ENCODE measurements at regions not wholly inside any gene's neighbourhood (a gene's known extent, or its start where the extent isn't known, plus 50 kb on each side); places are given as distances from the start of the nearest gene placed in this dataset.
"Not testable (repeated sequence)": the region's sequence is repeated elsewhere in the genome, so short reads cannot be mapped to it uniquely, and the experiment has no call there.

DNA sequence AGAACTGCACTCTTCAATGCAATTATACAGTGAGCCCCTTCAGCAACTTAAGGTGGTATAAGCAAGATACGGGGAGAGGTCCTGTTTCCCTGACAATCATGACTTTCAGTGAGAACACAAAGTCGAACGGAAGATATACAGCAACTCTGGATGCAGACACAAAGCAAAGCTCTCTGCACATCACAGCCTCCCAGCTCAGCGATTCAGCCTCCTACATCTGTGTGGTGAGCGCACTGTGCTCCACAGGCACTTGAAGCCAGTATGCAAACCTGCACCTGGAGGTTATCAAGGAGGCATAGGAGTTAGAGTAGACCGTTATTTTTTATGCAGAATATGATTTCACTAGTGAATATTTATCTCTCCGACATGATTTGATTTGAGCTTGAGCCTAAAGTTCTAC is 152.2 kb upstream of the OR4E1 start:
- no peak for DNase-seq (ENCODE audit: low read depth in 2 of 2)

DNA sequence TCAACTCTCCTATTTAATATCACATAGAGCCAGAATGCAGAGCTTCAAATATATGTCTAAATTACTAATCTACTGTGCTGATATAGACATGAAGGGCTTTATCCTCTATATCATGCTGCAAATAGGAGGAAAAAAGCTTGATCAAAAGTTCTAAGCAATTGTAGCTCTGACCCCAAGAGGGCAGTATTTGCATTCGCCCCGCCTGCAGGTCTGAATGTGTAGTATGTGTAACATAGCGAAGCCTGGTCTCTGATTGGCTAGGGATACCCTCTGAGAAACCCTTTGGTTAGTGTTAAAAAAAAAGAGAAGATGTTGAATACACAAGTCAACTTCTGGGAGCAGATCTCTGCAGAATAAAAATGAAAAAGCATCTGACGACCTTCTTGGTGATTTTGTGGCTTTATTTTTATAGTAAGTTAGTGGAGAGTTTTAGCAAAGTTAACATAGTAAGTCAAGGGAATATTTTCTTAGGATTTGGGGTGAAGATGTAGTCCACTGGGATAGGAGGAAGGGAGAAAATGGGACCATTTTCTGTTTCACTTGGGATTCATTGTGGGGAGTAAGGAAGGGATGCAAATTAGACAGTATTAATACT is 151.6 kb upstream of the OR4E1 start:
- no peak for DNase-seq (ENCODE audit: low read depth in 2 of 2)

GRCh38 chr14:21822109-21822508 is 148.5 kb upstream of the OR4E1 start:
- DNase-seq (ENCODE audit: low read depth in 2 of 2): no peak

GRCh38 chr14:21820631-21821030 is 147.0 kb upstream of the OR4E1 start:
- DNase-seq (ENCODE audit: low read depth in 2 of 2): no peak

DNA sequence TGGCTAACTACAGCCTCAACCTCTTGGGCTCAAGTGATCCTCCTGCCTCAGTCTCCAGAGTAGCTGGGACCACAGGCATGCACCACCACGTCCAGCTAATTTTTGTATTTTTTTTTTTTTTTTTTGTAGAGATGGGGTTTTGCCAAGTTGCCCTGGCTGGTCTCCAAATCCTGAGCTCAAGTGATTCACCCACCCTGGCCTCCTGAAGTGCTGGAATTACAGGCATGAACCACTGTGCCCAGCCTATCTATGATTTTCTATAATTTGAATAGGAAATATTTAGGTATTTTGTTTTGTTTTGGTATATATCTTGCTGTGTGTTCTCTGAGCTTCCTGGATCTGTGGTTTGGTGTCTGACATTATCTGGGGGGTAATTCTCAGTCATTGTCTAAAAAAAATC is 146.3 kb upstream of the OR4E1 start:
- not testable (repeated sequence) for DNase-seq (ENCODE audit: low read depth in 2 of 2)

DNA sequence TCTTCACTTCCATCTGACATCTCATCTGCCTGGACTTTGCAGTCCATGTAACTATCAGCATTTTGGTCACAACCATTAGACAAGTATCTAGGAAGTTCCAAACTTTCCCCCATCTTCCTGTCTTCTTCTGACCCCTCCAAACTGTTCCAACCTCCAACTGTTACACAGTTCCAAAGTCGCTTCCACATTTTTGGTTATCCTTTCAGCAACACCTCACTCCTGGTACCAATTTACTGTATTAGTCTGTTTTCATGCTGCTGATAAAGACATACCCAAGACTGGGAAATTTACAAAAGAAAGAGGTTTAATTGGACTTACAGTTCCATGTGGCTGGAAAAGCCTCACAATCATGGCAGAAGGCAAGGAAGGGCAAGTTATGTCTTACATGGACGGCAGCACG is 143.4 kb upstream of the OR4E1 start:
- DNase-seq (ENCODE audit: low read depth in 2 of 2): not testable (repeated sequence)

DNA sequence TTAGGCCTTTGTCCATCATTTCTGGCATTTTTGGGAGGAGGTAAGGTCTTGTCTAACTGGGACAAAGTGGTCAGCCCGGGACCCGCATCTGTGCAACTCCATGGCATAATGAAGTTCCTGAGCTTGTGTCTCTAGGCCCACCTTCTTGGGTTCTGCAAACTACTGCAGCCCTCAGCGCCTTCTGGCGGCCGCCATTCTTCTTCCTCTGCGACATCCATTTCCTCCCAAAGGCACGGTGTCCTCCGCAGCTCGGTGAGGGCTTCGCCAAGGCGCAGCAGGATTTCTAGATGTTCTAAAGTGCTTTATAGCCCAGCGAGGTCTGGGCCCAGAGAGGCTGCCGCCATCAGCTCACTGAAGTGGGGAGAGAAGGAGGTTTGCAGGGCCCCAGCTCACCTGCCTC is 134.4 kb upstream of the OR4E1 start:
- DNase-seq (ENCODE audit: low read depth in 2 of 2): no peak

DNA sequence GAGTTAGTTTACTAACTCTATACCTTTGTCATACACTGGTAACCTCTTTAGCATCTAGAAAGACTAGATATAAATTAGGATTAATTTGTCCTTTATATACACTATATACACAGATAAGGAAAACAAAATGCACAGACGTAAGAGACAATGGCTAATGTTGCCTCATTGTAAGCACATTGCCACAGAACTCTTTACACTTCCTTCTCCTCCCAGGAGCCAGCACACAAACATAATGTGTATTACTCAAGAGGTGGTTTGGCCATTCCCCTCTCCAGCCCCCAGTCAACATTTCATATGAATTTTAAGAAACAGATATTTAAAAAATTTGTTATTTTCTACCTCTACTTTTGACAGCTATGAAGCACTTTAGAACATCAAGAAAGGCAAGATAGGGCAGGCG is 131.4 kb upstream of the OR4E1 start:
- DNase-seq (ENCODE audit: low read depth in 2 of 2): no peak

DNA sequence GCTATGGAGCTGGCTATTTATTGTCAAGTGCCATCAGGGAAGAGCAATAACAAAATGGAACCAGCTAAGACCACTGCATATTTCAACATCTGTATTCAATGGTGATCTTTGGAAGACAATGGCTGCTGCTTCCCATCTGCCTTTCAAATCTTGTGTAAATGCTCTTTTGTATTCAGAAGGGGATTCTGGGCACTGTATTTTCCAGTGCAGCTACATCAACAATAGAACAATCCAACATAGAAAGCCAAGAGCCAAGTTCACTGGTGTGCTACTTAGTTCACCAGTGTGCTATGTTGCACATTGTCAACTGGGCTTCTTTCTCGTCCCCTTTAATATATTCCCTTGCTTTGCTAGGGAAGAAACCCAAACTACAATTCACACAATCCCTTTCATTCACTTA is 128.8 kb upstream of the OR4E1 start:
- DNase-seq (ENCODE audit: low read depth in 2 of 2): no peak

- DNase-seq (ENCODE audit: low read depth in 2 of 2): no peak
Measured at GRCh38 chr14:21796916-21797315, 123.3 kb upstream of the OR4E1 start.

GRCh38 chr14:21795456-21795855 is 121.8 kb upstream of the OR4E1 start:
- no peak for DNase-seq (ENCODE audit: low read depth in 2 of 2)

- DNase-seq (ENCODE audit: low read depth in 2 of 2): no peak
Measured at GRCh38 chr14:21791749-21792148, 118.1 kb upstream of the OR4E1 start.

DNA sequence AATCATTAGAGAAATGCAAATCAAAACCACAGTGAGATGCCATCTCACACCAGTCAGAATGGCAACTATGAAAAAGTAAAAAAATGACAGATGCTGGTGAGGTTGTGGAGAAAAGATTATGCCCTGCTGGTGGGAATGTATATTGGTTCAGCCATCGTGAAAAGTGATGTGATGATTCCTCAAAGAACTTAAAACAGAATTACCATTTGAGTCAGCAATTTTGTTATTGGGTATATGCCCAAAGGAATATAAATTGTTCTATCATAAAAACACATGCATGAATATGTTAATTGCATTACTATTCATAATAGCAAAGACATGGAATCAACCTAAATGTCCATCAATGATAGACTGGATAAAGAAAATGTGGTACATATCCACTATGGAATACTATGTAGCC is 115.1 kb upstream of the OR4E1 start:
- DNase-seq (ENCODE audit: low read depth in 2 of 2): not testable (repeated sequence)

- not testable (repeated sequence) for DNase-seq (ENCODE audit: low read depth in 2 of 2)
Measured at GRCh38 chr14:21787242-21787641, 113.6 kb upstream of the OR4E1 start.

GRCh38 chr14:21781543-21781942 is 107.9 kb upstream of the OR4E1 start:
- DNase-seq (ENCODE audit: low read depth in 2 of 2): no peak

- no peak for DNase-seq (ENCODE audit: low read depth in 2 of 2)
Measured at GRCh38 chr14:21780429-21781084, 106.9 kb upstream of the OR4E1 start.

DNA sequence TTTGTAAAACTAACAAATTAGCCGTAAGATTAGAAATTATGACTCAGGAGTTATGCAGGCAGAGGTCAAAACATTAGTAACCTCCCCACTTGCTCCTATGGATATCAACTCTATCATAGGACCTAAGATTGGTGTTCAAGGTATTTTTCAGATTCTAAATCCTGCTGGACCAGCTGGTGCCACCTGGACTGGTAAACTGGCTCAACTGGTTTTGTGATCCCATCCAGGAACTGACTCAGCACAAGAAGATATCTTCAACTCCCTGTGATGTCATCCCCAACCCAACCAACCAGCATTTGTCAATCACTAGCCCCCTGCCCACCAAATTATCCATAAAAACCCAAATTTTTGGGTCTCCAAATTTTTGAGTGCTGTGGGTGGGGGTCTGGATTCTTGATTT is 98.1 kb upstream of the OR4E1 start:
- DNase-seq (ENCODE audit: low read depth in 2 of 2): no peak

- DNase-seq (ENCODE audit: low read depth in 2 of 2): no peak
Measured at GRCh38 chr14:21768875-21769257, 95.2 kb upstream of the OR4E1 start.

DNA sequence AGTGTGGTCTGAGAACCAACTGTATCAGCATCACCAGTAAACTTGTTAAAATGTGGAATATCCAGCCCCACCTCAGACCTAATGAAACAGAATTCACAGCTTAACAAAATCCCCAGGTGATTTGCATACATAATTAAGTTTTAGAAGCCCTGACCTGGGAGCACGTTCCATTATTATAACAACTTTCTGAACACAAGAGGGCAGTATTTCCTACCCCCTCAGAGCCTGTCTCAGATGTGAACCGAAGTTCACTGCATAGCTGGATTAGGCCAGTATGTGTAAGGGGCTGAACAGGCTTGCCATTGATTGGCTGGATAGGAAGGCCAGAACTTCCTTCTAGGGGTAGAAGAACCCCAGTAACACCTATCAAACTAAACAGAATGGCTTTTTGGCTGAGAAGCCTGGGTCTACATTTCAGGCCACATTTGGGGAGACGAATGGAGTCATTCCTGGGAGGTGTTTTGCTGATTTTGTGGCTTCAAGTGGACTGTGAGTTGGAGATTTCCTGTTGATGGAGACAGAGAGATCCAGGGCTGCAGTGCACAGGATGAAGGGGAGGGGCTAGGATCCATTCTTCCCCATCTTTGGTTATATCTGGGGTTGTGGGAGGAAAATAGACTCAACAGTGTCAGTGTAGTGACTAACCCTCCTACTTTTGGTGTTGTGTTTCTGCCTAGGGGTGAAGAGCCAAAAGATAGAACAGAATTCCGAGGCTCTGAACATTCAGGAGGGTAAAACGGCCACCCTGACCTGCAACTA is 94.7 kb upstream of the OR4E1 start:
- no peak for DNase-seq (ENCODE audit: low read depth in 2 of 2)

DNA sequence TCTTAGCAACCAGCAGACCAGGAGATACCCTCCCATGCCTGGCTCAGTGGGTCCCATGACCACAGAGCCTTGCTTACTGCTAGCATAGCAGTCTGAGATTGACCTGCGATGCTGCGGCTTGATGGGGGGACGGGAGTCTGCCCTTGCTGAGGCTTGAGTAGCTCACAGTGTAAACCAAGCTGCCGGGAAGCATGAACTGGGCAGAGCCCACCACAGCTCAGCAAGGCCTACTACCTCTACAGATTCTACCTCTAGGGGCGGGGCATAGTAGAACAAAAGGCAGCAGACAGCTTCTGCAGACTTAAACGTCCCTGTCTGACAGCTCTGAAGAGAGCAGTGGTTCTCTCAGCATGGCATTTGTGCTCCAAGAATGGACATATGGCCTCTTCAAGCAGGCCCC is 86.7 kb upstream of the OR4E1 start:
- DNase-seq (ENCODE audit: low read depth in 2 of 2): not testable (repeated sequence)

DNA sequence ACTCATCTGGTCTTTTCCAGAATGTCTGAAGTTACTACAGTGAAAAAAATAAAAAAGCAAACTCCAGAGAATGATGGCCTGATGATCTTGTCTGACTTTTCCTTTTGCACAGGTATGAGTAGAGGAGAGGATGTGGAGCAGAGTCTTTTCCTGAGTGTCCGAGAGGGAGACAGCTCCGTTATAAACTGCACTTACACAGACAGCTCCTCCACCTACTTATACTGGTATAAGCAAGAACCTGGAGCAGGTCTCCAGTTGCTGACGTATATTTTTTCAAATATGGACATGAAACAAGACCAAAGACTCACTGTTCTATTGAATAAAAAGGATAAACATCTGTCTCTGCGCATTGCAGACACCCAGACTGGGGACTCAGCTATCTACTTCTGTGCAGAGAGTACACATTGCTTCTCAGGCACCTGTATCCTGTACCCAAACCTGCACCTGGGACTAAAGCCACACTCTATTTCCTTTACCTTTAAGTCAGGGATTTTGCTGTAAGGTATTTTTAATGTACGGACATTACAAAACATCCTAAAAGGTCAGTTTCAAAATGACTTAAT is 75.8 kb upstream of the OR4E1 start:
- no peak for DNase-seq (ENCODE audit: low read depth in 2 of 2)

DNA sequence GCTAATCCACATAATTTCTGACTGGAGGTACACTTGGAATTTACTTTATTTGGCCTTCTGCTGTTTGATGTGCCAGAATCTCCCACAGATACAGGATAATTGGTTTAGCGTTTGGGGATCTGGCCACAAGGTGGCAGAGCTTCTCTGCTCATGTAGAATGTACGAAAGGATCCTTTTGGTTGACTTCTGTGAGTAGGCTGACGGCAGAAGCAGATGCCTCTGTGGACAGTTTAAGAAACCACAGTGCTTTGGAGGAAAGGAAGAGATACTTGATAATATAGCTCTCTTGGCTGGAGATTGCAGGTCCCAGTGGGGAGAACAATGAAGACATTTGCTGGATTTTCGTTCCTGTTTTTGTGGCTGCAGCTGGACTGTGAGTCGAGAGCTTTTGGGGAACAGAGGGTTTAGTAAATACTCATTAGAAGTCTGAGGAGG is 75.3 kb upstream of the OR4E1 start:
- no peak for DNase-seq (ENCODE audit: low read depth in 2 of 2)
